ENCODE measurements at regions not wholly inside any gene's neighbourhood (a gene's known extent, or its start where the extent isn't known, plus 50 kb on each side); places are given as distances from the start of the nearest gene placed in this dataset.

- TF ChIP-seq CTCF (conservative IDR thresholded peaks at IDR 0.05; ENCODE audit: low read depth in 2 of 2), result no peak
- TF ChIP-seq, protein P1, sequence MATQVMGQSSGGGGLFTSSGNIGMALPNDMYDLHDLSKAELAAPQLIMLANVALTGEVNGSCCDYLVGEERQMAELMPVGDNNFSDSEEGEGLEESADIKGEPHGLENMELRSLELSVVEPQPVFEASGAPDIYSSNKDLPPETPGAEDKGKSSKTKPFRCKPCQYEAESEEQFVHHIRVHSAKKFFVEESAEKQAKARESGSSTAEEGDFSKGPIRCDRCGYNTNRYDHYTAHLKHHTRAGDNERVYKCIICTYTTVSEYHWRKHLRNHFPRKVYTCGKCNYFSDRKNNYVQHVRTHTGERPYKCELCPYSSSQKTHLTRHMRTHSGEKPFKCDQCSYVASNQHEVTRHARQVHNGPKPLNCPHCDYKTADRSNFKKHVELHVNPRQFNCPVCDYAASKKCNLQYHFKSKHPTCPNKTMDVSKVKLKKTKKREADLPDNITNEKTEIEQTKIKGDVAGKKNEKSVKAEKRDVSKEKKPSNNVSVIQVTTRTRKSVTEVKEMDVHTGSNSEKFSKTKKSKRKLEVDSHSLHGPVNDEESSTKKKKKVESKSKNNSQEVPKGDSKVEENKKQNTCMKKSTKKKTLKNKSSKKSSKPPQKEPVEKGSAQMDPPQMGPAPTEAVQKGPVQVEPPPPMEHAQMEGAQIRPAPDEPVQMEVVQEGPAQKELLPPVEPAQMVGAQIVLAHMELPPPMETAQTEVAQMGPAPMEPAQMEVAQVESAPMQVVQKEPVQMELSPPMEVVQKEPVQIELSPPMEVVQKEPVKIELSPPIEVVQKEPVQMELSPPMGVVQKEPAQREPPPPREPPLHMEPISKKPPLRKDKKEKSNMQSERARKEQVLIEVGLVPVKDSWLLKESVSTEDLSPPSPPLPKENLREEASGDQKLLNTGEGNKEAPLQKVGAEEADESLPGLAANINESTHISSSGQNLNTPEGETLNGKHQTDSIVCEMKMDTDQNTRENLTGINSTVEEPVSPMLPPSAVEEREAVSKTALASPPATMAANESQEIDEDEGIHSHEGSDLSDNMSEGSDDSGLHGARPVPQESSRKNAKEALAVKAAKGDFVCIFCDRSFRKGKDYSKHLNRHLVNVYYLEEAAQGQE (IDR thresholded peaks at IDR 0.05; ENCODE audit: unreplicated experiment), result no peak
- TF ChIP-seq EZH2phosphoT487 (IDR thresholded peaks at IDR 0.05; ENCODE audit: unreplicated experiment), result no peak
- TF ChIP-seq POLR2AphosphoS5 (IDR thresholded peaks at IDR 0.05; ENCODE audit: low read depth), result no peak
- no peak for TF ChIP-seq EZH2 (IDR thresholded peaks at IDR 0.05; ENCODE audit: low read depth, unreplicated experiment)
- TF ChIP-seq NANOG (IDR thresholded peaks at IDR 0.05; ENCODE audit: borderline replicate concordance), result no peak
- TF ChIP-seq CREB1 (CRISPR knock-in tag; IDR thresholded peaks at IDR 0.05; ENCODE audit: low read depth), result no peak
- no peak for TF ChIP-seq JUNB (IDR thresholded peaks at IDR 0.05; ENCODE audit: unreplicated experiment)
- TF ChIP-seq STAT1 (IDR thresholded peaks at IDR 0.05; ENCODE audit: unreplicated experiment), result no peak
- TF ChIP-seq ETS1 (IDR thresholded peaks at IDR 0.05), result no peak
Measured at GRCh38 chr3:882533-882932, 210.3 kb upstream of the CNTN6 start.

All from GM23338 (cell line).